Activated naive CD8-positive, alpha-beta T cell treated with anti-CD3 and anti-CD28 coated beads, Interleukin-2, amount 50 U/mL, for 24 hours (primary cell): ENCODE measurements at regions not wholly inside any gene's neighbourhood (a gene's known extent, or its start where the extent isn't known, plus 50 kb on each side); places are given as distances from the start of the nearest gene placed in this dataset.
"Not testable (repeated sequence)": the region's sequence is repeated elsewhere in the genome, so short reads cannot be mapped to it uniquely, and the experiment has no call there.

Source experiments
- ATAC-seq: fragments of 150-1000 bp; cut with Tn5 transposase; one replicate; pipeline ENCODE4 v1.10.0; 2021
- DNase-seq: peaks from one replicate; pipeline ENCODE4 v3.0.0; 2021
- H3K27ac Mint-ChIP-seq: one replicate; pipeline ENCODE4 v1.8.0; 2021; ENCODE audit warnings: mild to moderate bottlenecking, mixed read lengths
- H3K27me3 Mint-ChIP-seq: one replicate; pipeline ENCODE4 v1.8.0; 2021; ENCODE audit warnings: mixed read lengths
- H3K36me3 Mint-ChIP-seq: one replicate; pipeline ENCODE4 v1.8.0; 2021; ENCODE audit warnings: low read depth, mixed read lengths
- H3K4me1 Mint-ChIP-seq: one replicate; pipeline ENCODE4 v1.8.0; 2021; ENCODE audit warnings: mixed read lengths
- H3K4me3 Mint-ChIP-seq: one replicate; pipeline ENCODE4 v1.8.0; 2021; ENCODE audit warnings: mild to moderate bottlenecking, moderate library complexity, mixed read lengths
- H3K9me3 Mint-ChIP-seq: one replicate; pipeline ENCODE4 v1.8.0; 2021; ENCODE audit warnings: mixed read lengths

DNA sequence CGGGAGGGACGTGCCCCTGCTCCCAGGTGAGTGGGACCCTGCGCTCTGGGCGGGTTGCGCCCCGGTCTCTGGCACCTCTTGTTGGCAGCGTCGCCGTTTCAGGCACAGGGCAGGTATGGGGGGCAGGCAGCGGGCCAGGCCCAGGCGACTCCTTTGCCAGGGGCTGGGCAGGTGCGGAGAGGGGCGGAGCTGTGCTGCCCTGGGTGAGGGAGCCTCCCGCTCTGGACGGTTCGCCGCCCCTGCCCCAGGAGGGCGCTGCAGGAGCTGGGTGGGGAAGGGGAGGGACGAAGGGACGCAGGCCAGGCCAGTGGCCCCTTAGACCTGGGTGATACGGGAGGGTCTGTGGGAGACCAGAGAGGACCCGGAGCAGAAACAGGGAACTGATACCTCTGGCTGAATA is 663.9 kb upstream of the DEFB115 start:
- H3K36me3 Mint-ChIP-seq = no peaks in the 10 kb centered on the region
- H3K4me3 Mint-ChIP-seq = no peak overlapping the region
- no peaks in the 10 kb centered on the region for H3K27me3 Mint-ChIP-seq
- H3K4me1 Mint-ChIP-seq = no peaks in the 10 kb centered on the region
- peaks cover 4% of the 10 kb centered on the region for H3K9me3 Mint-ChIP-seq
- H3K27ac Mint-ChIP-seq = no peak overlapping the region
- DNase-seq = no peak
- no peak for ATAC-seq

DNA sequence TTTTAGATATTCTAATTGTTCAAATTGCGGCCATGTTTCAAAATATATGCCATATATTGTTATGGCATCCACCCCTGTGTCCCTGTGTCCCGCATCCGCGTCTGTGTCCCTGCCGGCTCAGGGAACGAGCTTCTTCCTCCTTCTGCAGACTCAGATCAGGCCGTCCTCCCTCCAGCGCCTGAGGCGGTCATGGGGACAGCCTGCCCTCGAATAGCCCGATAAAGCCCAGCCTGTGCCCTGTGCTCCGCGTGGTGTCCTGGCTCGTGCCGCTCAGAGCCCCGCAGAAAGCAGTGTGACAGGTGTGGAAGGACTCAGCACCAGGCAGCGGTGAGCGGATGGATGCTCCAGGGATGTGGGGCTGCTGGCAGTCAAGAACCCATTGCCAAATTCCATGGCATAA is 663.4 kb upstream of the DEFB115 start:
- H3K27ac Mint-ChIP-seq = no peak overlapping the region
- no peak for ATAC-seq
- no peak overlapping the region for H3K4me3 Mint-ChIP-seq
- no peaks in the 10 kb centered on the region for H3K4me1 Mint-ChIP-seq
- H3K9me3 Mint-ChIP-seq = peaks cover 4% of the 10 kb centered on the region
- H3K27me3 Mint-ChIP-seq = no peaks in the 10 kb centered on the region
- DNase-seq = no peak
- H3K36me3 Mint-ChIP-seq = no peaks in the 10 kb centered on the region

DNA sequence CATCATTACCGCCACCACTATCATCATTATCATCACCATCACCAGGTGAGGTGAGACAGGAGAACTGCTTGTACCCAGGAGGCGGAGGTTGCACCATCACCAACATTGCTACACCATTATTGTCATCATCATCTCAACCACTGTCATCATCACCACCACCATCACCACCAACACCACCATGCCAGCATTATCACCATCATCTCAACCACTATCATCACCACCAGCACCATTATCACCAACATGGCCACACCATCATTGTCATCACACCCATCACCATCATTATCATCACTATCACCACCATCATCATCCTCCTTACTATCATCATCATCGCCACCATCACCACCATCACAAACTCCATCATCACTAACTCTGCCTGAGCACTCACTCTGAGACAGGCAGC is 661.8 kb upstream of the DEFB115 start:
- ATAC-seq (no peak), DNase-seq (no peak)
- Mint-ChIP-seq H3K27ac (no peak overlapping the region), H3K4me1 (no peaks in the 10 kb centered on the region), H3K9me3 (peaks cover 4% of the 10 kb centered on the region), H3K36me3 (no peaks in the 10 kb centered on the region), H3K27me3 (no peaks in the 10 kb centered on the region), H3K4me3 (no peak overlapping the region)

GRCh38 chr20:30597429-30597828 is 660.0 kb upstream of the DEFB115 start:
- not testable (repeated sequence) for ATAC-seq, DNase-seq

DNA sequence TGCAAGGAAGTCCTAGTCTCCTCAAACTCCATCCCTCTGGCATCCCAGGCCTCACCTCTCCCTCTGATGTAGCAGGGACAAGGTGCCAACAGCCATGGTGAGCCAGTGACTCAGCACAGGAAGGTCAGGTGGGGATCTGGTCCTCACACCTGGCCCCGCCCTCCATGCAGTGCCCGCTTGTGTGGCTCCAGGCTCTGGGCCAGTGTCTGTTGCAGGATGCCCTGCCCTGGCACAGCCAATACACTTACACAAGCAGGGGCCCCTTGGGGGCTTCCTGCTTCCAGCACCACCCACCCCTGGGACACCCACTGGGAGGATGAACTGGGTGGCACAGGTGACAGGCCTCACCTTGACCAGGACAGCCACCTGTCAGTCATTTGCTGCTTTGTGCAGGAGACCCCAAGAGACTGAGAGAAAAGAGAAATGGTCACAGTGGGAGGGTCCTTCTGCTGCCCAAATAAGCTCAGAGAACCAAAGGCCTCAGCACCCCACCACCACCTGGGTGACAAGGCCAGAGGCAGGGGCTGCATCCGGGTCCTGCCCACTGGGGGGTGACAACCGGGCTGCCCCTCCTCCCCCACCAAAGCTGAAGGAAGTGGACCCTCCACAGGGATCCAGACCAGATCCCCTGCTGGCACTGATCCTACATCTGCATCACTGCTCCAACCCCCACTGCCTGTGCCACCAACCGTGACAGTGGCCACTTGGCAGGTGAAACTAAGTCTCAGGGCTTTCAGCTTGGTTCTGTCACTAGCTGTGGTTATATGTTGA is 658.8 kb upstream of the DEFB115 start:
- H3K4me3 Mint-ChIP-seq = no peak overlapping the region
- DNase-seq = no peak
- ATAC-seq = no peak
- H3K4me1 Mint-ChIP-seq = no peaks in the 10 kb centered on the region
- H3K27me3 Mint-ChIP-seq = no peaks in the 10 kb centered on the region
- no peak overlapping the region for H3K27ac Mint-ChIP-seq
- H3K36me3 Mint-ChIP-seq = peaks cover 2% of the 10 kb centered on the region
- peaks cover 5% of the 10 kb centered on the region for H3K9me3 Mint-ChIP-seq

More at GRCh38 chr20:30597429-30597828, 660.0 kb upstream of the DEFB115 start:
- H3K9me3 Mint-ChIP-seq, H3K4me1 Mint-ChIP-seq, H3K36me3 Mint-ChIP-seq, H3K27me3 Mint-ChIP-seq, H3K4me3 Mint-ChIP-seq, H3K27ac Mint-ChIP-seq: not testable (repeated sequence)

DNA sequence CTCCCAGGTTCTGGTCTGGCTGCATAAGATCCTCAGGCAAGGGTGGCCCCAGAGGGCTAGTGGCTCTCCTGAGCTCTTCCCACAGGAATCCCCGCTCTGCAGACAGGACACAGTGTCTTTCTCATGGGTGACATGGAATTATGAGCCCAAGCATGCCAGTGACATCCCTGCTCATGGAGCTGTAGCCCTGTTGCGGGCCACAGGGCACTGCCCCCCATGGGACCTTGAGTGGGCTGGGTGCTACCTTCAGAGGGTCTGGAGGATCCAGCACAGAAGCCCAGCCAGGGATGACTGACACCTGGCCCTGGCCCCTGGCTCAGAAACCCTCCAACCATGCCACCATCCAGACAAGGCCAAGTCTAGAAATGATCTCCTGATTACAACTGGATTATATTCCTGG is 657.5 kb upstream of the DEFB115 start:
- peaks cover 2% of the 10 kb centered on the region for H3K36me3 Mint-ChIP-seq
- no peaks in the 10 kb centered on the region for H3K27me3 Mint-ChIP-seq
- no peak overlapping the region for H3K27ac Mint-ChIP-seq
- DNase-seq (no peak), ATAC-seq (no peak)
- H3K4me3 Mint-ChIP-seq = no peak overlapping the region
- no peaks in the 10 kb centered on the region for H3K4me1 Mint-ChIP-seq
- peaks cover 5% of the 10 kb centered on the region for H3K9me3 Mint-ChIP-seq

DNA sequence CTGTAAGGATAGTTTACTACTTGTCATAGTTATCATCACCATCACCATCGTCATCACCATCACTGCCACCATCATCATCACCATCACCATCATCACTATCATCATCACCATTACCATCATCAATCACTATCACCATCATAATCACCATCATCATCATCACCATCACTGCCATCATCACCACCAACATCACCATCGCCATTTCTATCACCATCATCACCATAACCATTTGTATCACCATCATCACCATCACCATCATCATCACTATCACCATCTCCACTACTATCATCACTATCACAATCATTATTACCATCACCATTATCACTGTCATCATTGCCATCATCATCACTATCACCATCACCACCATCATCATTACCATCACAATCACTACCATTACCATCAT is 655.5 kb upstream of the DEFB115 start:
- Mint-ChIP-seq H3K4me3 (no peak overlapping the region), H3K4me1 (no peaks in the 10 kb centered on the region), H3K27me3 (no peaks in the 10 kb centered on the region), H3K9me3 (peaks cover 16% of the 10 kb centered on the region), H3K36me3 (peaks cover 2% of the 10 kb centered on the region), H3K27ac (no peak overlapping the region)
- ATAC-seq (no peak), DNase-seq (no peak)

DNA sequence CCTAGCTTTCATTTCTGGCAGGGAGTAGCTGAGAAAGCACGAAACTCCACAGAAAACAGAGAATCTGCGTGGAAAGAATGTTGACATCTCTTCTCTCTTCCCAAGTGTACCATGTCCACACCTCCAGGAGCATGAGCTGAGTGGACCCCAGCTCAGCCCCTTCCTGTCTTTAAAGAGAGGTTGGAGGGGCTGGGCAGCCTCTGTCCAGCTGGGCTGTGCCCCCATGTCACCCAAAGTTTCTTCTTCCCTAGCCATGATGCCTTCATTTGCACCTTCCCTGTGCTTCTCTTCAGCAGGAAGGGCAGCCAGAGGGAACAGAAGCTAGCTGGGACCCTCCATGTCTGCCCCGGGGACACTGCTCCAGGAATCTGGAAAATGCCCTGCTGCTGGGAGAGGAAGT is 655.0 kb upstream of the DEFB115 start:
- no peak overlapping the region for H3K27ac Mint-ChIP-seq
- no peaks in the 10 kb centered on the region for H3K4me1 Mint-ChIP-seq
- ATAC-seq (no peak), DNase-seq (no peak)
- peaks cover 2% of the 10 kb centered on the region for H3K36me3 Mint-ChIP-seq
- H3K27me3 Mint-ChIP-seq = no peaks in the 10 kb centered on the region
- no peak overlapping the region for H3K4me3 Mint-ChIP-seq
- H3K9me3 Mint-ChIP-seq = peaks cover 20% of the 10 kb centered on the region

GRCh38 chr20:30606990-30607389 is 650.5 kb upstream of the DEFB115 start:
- H3K4me3 Mint-ChIP-seq = no peak overlapping the region
- H3K27me3 Mint-ChIP-seq = no peaks in the 10 kb centered on the region
- H3K36me3 Mint-ChIP-seq = peaks cover under 1% of the 10 kb centered on the region
- no peak overlapping the region for H3K27ac Mint-ChIP-seq
- H3K4me1 Mint-ChIP-seq = no peaks in the 10 kb centered on the region
- ATAC-seq (no peak), DNase-seq (no peak)
- H3K9me3 Mint-ChIP-seq = peaks cover 27% of the 10 kb centered on the region

- Mint-ChIP-seq H3K9me3 (peaks cover 24% of the 10 kb centered on the region), H3K27ac (no peak overlapping the region), H3K36me3 (no peaks in the 10 kb centered on the region), H3K27me3 (no peaks in the 10 kb centered on the region), H3K4me1 (no peaks in the 10 kb centered on the region), H3K4me3 (no peak overlapping the region)
- ATAC-seq = no peak
- DNase-seq = no peak
Measured at GRCh38 chr20:30610029-30610693, 647.3 kb upstream of the DEFB115 start.

DNA sequence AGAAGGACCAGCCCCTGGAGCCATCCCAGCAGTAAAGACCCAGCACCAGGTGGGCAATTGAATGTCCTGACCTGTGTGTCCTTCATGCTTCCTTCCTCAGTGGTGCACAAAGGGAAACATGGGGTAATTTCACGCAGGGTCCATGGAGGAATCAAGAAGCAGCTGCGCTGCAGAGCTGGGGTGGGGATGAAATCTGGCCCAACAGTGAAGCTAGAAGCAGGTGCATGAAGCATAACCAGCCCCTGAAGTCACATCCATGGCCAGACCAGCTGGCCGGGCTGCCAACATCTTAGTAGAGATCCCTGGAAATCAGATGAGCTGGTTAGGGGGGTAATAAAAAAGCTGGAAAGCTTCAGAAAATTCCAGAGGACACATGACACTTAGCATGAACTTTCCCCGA is 646.7 kb upstream of the DEFB115 start:
- Mint-ChIP-seq H3K4me3 (no peak overlapping the region), H3K36me3 (no peaks in the 10 kb centered on the region)

GRCh38 chr20:30611239-30611984 is 646.1 kb upstream of the DEFB115 start:
- Mint-ChIP-seq H3K27ac (no peak overlapping the region), H3K27me3 (no peaks in the 10 kb centered on the region), H3K4me1 (no peaks in the 10 kb centered on the region), H3K9me3 (peaks cover 18% of the 10 kb centered on the region), H3K36me3 (no peaks in the 10 kb centered on the region), H3K4me3 (no peak overlapping the region)
- DNase-seq (no peak), ATAC-seq (no peak)

More for the DNA sequence above, 646.7 kb upstream of the DEFB115 start:
- no peak for ATAC-seq
- Mint-ChIP-seq H3K4me1 (no peaks in the 10 kb centered on the region), H3K27ac (no peak overlapping the region), H3K27me3 (no peaks in the 10 kb centered on the region), H3K9me3 (peaks cover 24% of the 10 kb centered on the region)
- no peak for DNase-seq

DNA sequence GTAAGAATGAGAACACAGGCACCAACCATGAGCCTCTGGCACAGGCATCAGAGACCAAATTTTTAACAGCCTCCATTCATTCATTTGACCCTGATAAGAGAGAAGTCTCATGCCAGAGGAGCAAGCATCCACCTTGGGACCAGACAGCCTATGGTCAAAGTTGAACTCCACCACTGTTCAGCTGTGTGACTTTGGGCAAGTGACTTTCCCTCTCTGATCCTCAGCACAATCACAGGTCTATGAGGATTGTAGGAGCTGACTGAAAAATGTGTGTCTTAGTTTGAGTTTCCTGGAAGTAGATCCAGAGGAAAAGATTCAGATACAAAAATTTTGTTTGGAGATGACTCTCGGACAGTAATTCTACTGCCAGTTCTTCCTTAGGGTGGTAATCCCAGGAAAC is 645.1 kb upstream of the DEFB115 start:
- H3K4me3 Mint-ChIP-seq = no peak overlapping the region
- no peaks in the 10 kb centered on the region for H3K36me3 Mint-ChIP-seq
- ATAC-seq (no peak), DNase-seq (no peak)
- H3K9me3 Mint-ChIP-seq = peaks cover 9% of the 10 kb centered on the region
- H3K27ac Mint-ChIP-seq = no peak overlapping the region
- H3K27me3 Mint-ChIP-seq = no peaks in the 10 kb centered on the region
- H3K4me1 Mint-ChIP-seq = no peaks in the 10 kb centered on the region

DNA sequence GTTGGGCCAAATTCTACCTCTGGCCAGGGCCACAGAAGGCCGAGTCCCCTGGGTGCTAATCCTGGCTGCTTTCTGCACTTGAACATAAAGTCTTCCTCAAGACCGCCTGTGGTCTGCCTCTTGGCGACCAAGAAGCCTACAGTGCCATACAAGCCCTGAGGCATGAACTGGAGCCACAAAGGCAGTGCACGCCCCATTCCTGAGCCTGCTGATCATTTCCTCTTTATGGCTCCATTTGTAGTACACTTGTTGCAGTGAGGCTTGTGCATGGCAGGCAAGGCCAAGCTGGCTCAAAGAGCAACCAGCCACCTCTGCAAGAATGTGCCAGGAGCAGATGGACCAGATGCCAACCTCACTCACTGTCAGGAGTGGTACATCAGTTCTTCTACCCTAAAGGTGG is 636.1 kb upstream of the DEFB115 start:
- ATAC-seq, H3K4me1 Mint-ChIP-seq, H3K4me3 Mint-ChIP-seq, H3K36me3 Mint-ChIP-seq, H3K9me3 Mint-ChIP-seq, H3K27me3 Mint-ChIP-seq, DNase-seq, H3K27ac Mint-ChIP-seq: not testable (repeated sequence)

DNA sequence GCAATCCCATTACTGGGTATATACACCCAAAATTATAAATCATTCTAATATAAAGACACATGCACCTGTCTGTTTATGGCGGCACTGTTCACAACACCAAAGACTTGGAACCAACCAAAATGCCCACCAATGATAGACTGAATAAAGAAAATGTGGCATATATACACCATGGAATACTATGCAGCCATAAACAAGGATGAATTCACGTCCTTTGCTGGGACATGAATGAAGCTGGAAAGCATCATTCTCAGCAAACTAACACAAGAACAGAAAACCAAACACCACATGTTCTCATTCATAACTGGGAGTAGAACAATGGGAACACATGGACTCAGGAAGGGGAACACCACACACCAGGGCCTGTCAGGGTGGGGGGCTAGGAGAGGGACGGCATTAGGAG is 633.2 kb upstream of the DEFB115 start:
- not testable (repeated sequence) for H3K4me3 Mint-ChIP-seq, H3K9me3 Mint-ChIP-seq, ATAC-seq, H3K36me3 Mint-ChIP-seq, DNase-seq, H3K27me3 Mint-ChIP-seq, H3K27ac Mint-ChIP-seq, H3K4me1 Mint-ChIP-seq
